CD4-positive, alpha-beta T cell treated with Interleukin-17A for 4 hours (primary cell): ENCODE measurements at regions not wholly inside any gene's neighbourhood (a gene's known extent, or its start where the extent isn't known, plus 50 kb on each side); places are given as distances from the start of the nearest gene placed in this dataset.

Experiments
- DNase-seq: peaks from one replicate; pipeline ENCODE4 v3.0.0-alpha.2; 2020; ENCODE audit warnings: mixed read lengths

GRCh38 chr7:124413029-124413428 is 352.6 kb downstream of the GPR37 start:
- no peak for DNase-seq

GRCh38 chr7:124412531-124412930 is 353.1 kb downstream of the GPR37 start:
- DNase-seq, result no peak

GRCh38 chr7:124411796-124412195 is 353.8 kb downstream of the GPR37 start:
- no peak for DNase-seq

- no peak for DNase-seq
Observed at GRCh38 chr7:124403587-124403986, 362.0 kb downstream of the GPR37 start.

- DNase-seq, result no peak
Observed at GRCh38 chr7:124403112-124403511, 362.5 kb downstream of the GPR37 start.

GRCh38 chr7:124399941-124400340 is 365.7 kb downstream of the GPR37 start:
- DNase-seq, result no peak

- DNase-seq, result no peak
Observed at GRCh38 chr7:124398937-124399552, 366.2 kb upstream of the TMEM229A start.

- no peak for DNase-seq
Observed at GRCh38 chr7:124397134-124397533, 364.3 kb upstream of the TMEM229A start.

- DNase-seq, result no peak
Observed at GRCh38 chr7:124390301-124390700, 357.4 kb upstream of the TMEM229A start.

GRCh38 chr7:124388751-124389150 is 355.9 kb upstream of the TMEM229A start:
- no peak for DNase-seq

- DNase-seq, result no peak
Observed at GRCh38 chr7:124387056-124387455, 354.2 kb upstream of the TMEM229A start.

GRCh38 chr7:124379296-124379695 is 346.4 kb upstream of the TMEM229A start:
- DNase-seq, result no peak

- no peak for DNase-seq
Observed at GRCh38 chr7:124376111-124376510, 343.2 kb upstream of the TMEM229A start.

- DNase-seq, result no peak
Observed at GRCh38 chr7:124375391-124375790, 342.5 kb upstream of the TMEM229A start.

- DNase-seq, result no peak
Observed at GRCh38 chr7:124369310-124369709, 336.4 kb upstream of the TMEM229A start.

GRCh38 chr7:124366118-124366517 is 333.3 kb upstream of the TMEM229A start:
- DNase-seq, result no peak

GRCh38 chr7:124364283-124364682 is 331.4 kb upstream of the TMEM229A start:
- DNase-seq, result no peak

GRCh38 chr7:124354201-124354600 is 321.3 kb upstream of the TMEM229A start:
- DNase-seq, result no peak

GRCh38 chr7:124351950-124352349 is 319.1 kb upstream of the TMEM229A start:
- no peak for DNase-seq

GRCh38 chr7:124349443-124349842 is 316.6 kb upstream of the TMEM229A start:
- DNase-seq, result no peak

- no peak for DNase-seq
Observed at GRCh38 chr7:124338861-124339260, 306.0 kb upstream of the TMEM229A start.

GRCh38 chr7:124330731-124331407 is 298.0 kb upstream of the TMEM229A start:
- no peak for DNase-seq

GRCh38 chr7:124328774-124329173 is 295.9 kb upstream of the TMEM229A start:
- no peak for DNase-seq

GRCh38 chr7:124324262-124324661 is 291.4 kb upstream of the TMEM229A start:
- DNase-seq, result no peak

- no peak for DNase-seq
Observed at GRCh38 chr7:124323597-124323996, 290.7 kb upstream of the TMEM229A start.
